DMS53 treated with DMSO at 0.1 percent for 48 hours (cell line): ENCODE measurements at regions not wholly inside any gene's neighbourhood (a gene's known extent, or its start where the extent isn't known, plus 50 kb on each side); places are given as distances from the start of the nearest gene placed in this dataset.
"Not testable (repeated sequence)": the region's sequence is repeated elsewhere in the genome, so short reads cannot be mapped to it uniquely, and the experiment has no call there.

ENCODE experiments used
- DNase-seq: peaks from one replicate; lab custom pipeline; 2025; ENCODE audit not compliant: unreplicated experiment; lab: John Stamatoyannopoulos, UW

DNA sequence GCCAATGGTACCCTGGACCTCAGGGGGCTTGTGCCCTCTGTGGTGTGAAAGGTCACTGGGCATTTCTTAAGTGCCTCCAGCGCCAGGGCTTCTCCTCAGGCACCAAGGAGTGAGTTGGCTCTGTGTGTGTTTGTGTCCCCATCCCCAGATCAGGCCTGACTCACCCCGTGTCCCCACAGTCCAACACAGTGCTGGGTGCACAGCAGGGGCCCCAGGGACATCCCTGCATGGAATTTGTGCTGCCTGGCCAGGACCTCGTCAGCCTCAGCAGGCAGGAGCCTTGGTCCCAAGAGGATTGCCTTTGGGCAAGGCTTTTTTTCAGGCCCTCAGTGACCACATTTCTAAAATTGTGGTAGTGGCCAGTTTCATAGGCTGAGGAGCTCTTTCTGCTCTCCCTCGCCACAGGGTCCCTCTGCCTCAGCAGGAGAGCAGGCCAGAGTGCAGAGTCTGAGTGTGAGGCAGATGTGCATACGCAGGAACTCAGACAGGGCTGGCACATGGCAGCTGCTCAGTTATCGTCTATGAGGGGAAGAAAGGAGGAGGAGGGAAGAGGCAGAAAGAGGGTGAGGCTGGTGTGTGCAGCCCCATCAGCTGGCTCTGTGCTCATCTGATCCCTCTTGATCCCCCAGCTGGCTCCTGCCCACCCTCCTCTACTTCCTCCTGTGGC, 215.6 kb downstream of the RPLP1 start:
- DNase-seq = no peak

DNA sequence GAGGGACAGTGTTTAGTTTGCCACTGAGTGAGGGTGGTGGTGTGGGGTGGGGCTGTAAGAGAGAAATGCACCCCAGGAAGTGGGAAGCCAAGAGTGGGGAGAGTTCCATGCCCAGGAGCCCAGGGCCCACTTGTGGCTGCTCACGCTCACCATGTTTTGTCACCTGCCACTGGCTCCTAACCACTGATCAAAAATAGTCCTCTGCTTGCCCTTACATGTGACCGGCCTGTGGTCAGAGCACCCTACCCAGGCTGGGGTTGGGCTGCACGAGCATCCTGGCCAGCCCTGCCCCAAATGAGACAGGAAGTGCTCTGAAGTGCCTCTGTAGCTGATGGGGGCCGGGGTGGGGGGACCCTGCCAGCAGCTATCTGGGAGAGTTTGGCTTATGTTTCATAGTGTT, 216.3 kb downstream of the RPLP1 start:
- DNase-seq = no peak

DNA sequence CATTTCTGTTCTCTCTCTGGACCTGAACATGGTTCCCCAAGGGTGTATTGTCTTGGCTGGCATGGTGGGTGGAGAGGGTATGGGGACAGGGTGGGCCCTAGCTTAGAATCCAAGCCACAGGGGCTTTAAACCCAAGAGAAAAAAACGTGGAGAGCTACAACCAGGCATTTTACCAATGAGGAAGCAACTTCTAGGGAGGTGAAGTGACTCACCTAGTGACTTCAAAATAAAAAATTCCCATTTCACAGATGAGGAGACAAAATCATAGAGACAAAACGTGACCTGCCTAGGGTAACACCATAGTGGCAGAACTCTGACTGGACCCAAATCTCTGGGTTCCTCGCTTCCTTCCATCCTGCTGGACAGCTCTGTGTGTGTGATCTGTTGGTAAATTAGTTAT, 216.8 kb downstream of the RPLP1 start:
- DNase-seq = no peak

DNA sequence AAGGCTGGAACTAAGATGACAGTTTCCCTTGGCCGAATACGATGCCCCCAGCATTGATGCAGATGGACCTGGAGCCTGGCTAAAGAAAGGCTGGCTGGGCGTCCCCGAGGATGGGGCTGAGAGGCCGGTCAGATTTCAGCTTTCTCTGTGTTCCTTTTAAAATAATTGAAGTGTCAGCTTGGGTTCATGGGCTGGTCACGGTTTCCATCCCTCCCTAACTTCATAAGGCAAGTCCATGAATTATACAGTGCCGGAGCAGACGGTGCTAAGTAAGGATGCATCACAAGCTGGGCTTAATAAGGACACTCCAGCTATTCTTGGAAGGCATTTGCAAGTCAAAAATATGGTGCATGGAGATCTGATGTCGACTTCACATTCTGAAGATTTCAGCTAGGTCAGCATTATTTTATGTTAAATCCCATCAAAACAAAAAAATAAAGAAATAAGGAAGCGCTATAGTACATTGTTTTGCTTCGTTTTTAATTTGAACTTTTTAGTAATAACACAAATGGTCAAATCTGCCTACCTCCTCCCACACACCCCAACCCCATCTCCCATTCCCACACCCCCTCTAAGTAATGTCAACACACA, 220.8 kb downstream of the RPLP1 start:
- DNase-seq = no peak

DNA sequence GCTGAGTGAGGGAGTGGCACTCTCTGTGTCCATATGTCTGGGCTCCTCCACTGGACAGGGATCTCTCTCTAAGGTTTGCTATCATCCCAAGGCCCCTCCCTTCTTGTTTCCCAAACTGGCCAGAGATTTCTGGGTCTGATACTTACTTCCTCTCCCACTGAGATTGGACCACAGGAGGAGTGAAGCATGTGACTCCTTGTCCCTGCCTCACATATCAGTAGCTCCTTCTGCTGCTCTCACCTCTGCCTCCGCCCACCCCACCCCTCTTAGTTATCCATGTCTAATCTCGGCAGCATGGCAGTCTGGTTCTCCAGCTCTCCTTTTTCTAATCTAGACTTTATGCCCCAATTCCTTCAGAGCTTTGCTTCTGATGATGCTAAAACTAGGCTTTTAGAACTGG, 223.1 kb downstream of the RPLP1 start:
- no peak for DNase-seq

DNA sequence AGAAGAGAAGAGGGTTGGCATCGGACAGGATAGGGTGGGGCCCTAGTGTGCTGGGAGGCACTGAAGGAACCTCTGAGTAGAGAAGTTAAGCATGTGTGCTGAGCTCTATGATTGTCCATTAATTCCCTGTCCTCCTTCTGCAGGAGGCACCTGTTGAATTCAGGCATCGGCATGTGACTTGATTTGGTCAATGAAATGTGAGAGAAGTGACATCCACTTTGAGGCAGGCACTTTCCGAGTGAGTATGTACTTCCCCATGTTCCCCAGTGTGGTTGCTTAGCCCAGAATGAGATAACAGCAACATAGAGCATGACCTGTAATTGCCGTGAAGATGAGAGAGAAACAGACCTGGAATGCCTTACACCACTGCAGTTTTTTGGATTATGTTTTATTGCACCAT, 224.8 kb downstream of the RPLP1 start:
- DNase-seq = no peak

DNA sequence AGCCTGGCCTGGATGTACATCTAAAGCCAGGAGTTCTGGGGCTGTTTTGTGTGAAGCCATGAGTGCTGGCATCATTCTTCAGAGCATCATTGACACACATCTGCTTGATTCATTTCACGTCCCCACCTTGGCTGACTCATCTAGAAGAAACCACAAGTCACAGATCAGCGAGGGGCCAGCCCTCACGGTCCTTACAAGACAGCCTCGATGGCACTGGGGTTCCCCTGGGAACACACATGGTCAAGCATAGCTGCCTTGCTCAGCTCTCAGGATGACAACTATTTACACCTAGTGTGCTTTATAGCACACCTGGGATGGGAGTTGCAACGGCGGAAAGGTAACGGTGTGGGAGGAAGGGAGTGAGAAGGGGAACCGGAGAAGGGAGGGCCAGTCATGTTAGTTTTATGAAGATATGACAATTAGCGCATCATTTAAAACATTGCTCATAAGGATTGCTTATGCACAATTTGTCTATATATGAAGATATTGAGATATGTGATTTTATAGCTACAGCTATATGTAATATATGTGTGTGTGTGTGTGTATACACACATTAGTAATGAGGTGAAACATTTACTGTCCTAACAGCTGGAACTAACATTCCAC, 227.1 kb downstream of the RPLP1 start:
- no peak for DNase-seq

DNA sequence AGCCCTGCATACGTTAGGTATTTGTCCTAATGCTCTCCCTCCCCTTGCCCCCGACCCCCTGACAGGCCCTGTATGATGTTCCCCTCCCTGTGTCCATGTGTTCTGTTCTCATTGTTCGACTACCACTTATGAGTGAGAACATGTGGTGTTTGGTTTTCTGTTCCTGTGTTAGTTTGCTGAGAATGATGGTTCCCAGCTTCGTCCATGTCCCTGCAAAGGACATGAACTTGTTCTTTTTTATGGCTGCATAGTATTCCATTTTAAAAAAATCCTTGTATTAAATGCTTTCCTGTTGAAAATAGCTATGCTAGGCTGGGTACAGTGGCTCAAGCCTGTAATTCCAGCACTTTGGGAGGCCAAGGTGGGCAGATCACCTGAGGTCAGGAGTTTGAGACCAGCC, 232.2 kb downstream of the RPLP1 start:
- not testable (repeated sequence) for DNase-seq

DNA sequence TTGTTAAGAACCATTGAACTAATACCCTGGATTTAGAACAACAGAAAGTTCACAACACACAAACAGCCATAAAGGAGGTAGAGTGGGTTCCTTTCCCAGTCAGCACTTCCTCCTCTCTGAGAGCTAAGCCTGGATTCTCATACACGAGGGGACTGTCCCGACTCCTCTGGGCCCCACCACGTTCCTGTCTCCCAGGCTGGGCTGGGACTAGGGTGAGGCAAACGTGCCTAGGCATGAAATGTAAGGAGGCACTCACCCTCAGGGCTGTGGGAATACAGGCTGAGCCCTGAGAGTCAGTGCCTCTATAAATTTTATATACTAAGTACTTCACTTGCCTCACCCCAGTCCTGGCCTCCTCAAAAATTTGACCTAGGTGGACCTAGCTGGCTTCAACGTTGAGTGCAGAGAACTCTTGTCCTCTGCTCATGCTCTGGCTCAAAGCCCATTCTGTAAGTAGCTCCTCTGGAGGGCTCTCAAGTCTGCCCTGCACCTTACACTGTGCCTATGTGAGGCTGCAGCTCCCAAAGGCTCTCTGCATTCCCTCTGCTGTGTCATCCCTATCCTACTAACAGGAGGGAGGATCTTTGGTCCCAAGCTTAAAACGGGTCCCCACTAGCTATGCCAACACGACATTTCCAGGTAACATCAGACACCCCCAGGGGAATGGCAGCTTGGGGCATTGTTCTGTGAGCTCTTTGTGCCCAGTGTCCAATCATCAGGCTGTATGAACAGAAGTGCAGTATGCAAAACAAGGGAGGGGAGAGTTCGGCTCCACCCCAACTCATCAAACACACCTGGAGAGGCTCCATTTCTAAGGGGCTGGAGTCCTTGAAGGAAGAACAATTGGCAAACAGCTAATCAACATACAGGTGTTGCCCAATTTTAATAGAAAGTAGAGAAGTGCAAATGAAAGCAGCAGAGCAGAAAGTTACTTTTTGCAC, 233.2 kb downstream of the RPLP1 start:
- DNase-seq = peak; percentile 54

DNA sequence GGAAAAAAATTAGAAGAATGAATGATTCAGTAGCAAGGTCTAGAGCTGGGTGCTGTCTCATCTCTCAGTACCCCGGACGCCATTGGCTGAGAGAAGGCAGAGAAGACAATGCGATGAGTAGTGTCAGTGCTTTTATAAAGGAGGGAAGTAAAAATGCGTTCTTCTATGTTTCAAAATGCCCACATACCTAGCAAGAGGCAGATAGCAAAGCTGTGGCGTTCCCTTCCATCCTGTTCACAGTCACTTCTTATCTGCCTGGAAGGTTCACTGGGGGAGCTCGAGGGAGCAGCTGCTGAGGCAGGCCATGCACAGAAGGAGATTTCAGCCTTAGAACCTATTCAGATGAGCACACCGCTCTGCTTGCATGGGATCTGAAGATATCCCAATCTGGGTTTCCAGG, 234.0 kb downstream of the RPLP1 start:
- DNase-seq = no peak

DNA sequence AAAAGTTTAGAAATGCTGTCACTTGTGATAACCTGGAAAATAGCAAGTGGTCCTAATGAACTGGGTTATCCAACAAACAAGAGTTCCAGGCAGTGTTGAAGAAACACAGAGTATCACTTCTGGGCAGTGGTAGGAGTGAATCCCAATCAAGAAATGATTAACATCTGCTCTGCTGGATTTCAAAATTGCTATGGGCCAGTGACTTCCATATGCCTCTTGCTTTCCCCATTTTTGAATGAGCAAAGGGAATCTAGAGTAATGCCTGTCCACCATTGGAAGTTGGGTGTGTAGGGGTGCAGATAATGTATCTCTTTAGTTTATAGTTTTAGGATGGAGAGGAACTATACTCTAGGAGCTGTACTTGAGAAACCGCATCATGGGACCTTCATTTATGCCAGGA, 236.5 kb downstream of the RPLP1 start:
- DNase-seq = no peak

DNA sequence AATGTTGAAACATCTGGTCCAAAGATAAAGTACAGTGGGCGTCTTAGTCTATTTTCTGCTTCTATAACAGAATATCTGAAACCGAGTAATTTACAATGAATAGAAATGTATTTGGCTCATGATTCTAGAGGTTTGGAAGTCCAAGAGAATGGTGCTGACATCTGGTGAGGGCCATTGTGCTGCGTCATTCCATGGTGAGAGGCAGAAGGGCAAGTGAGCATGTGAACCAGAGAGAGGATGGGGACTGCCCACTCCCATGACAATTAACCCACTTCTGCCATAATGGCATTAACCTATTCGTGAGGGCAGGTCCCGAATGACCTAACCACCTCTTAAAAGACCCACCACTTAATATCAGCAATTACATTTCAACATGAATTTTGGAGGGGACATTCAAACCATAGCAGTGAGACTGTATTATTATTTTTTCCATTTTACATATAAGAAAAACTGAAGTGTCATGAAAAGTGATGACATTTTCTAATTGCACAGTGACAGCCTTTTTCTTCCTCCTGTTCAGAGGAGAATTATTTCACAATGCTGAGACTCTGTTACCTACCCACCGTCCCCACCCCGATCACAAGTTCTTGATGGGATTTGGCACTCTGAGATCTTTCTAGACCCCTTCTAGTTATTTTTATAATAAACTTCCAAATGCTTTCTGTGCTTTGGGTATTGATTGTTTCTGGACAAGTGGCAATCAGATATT, 238.8 kb downstream of the RPLP1 start:
- no peak for DNase-seq

DNA sequence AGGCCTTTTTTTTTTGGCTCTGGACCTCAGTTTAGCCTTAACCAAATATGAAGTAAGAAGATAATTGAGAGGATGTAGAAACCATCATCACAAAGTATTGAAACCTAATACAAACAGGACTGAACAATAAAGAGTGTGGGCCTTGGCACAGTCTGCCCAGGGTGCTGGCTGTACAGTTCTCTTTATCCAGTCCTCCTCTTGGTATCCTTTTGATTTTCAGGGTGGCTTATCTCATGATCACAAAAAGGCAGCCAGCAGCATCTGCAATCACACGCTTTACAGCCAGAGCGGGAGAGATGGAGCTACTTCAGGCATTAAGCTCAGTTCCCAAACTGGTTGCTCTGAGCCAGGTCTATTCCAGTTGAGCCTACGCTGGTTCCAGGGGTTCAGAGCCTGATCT, 239.7 kb downstream of the RPLP1 start:
- no peak for DNase-seq

DNA sequence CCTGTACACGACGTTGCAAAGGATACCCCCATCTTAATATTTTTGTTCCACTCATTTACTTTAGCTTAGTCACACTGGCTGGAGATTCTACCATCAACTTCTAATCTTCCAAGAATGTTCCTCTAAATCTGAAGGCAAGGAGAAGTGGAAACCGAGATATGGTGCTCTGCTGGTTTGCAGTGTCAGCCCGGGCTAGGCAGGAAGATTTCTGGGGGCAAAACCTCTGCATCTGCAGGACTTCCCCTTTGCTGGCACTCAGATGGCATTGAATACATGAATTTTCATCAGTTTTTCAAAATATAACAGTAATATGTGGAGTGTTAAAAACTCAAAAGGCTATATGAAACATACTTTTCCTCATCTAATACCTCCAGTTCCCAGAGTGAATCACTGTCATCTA, 240.4 kb downstream of the RPLP1 start:
- no peak for DNase-seq

DNA sequence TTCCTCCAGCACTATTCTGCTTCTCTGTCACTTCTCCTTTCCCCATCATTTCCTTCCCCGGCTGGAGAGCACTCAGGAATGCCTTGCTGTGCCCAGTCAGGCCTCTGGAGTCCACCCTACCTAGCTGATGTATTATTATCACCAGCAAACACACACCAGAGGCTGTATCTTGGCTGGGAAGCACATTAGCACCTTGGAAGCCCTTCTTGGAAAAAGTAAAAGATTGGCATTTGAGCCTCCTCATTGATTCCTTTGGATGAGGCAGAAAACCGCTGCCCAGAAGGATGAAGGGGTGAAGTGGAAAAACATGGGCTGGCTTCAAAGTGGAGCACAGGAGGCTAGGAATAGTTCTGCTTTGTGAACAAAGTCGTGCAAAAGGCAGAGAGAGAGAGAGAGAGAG, 244.3 kb downstream of the RPLP1 start:
- no peak for DNase-seq

DNA sequence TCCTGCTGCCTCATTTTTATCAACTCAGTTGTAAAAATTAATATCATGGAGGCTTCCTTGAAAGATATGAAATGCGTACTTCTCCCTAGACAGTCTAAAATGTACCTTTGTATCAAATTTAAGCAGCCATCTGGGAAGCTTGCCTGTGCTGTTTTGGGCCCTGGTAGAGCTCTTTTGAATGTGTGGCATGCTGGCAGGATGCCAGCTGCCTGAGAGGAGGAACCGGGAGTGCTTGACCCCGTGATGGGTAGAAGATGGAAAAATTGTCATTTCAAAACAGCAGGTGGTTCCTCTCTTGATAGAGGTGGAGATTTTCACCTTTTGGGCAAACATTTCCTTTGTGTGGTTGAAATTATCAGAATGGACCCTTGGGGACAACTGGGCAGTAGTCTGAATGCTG, 245.3 kb downstream of the RPLP1 start:
- DNase-seq = no peak

DNA sequence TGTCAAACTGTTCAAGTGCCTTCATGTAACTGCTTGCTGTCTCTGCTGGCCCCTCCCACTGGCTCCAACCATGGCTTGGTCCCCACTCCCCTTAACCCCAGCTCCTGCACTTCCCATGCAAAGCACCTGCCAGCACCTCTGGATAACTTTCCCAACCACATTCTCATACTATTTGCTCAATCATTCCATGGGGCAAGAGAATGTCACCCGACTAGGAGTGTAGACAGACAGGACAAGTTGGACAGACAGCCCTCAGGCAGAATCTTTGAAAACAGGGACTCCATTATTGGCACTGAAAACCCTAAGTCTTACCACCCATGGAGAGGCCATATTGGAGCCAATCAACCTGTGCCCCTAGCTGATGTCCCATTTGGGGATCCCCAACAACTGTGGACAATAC, 246.5 kb downstream of the RPLP1 start:
- no peak for DNase-seq

DNA sequence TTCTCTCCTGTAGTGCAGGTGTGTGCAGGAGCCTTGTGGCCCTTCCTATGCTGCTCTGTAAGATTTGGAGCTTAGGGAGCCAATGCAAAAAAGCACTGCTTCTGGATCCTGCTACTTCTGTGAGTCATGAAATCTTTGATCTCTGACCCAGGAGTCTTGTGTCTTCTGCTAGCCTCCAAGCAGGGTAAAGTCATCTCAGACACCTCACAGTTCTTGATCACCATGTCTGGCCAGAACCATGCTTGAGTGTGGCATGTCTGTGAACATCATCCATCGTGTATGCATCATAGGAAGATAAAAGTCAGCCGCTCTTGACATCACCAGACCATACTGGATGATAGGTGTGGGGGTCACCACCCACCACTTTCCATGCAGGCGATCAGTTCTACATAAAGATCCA, 247.8 kb downstream of the RPLP1 start:
- DNase-seq = no peak

DNA sequence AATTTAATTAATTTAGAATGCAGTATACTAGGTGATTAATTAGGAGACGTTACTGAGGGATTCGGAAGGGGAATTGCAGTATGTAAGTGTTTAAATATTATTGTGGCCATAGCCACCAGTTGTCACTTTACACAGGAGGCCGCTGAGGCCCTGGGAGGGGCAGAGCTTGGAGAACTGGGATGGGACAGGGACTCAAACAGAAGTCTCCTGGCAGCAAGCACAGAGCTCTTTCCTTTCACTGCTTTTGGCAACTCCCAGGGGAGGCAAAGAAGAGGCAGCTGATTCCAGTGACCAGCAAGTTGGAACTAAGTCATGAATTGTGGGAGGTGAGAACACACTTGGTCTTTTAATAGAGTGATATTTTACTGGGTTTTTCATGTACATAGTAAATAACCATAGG, 248.6 kb downstream of the RPLP1 start:
- DNase-seq = no peak

DNA sequence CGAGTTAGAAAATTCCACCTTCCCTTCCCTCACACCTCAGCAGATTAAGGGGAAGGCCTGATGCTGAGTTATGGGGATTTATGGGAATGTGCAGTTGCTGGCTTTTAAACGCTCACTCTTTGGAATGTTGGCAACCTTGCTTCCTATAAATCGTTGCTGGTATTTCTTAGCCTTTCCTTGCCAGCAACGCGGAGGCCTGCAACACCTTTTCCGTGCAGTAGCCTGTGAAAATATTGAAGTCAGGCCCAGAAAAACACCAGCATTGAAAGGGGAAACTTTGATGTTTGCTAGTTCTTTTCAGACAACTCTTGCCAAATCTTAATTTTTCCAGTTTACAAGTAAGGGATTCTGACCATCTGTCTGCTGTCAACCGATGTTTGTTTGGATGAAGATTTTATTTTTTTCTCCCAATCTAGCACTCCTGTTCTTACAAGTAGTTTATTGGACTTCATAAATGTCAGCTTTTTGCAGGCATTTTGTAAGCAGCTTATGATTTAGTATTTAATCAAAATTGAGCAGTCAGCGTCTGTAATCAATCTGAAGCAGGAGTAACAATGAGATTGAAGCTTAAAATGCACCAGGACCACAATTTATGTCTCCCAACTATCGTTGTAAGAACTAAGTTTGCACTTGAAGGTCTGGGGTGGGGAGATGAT, 251.0 kb downstream of the RPLP1 start:
- DNase-seq = no peak

DNA sequence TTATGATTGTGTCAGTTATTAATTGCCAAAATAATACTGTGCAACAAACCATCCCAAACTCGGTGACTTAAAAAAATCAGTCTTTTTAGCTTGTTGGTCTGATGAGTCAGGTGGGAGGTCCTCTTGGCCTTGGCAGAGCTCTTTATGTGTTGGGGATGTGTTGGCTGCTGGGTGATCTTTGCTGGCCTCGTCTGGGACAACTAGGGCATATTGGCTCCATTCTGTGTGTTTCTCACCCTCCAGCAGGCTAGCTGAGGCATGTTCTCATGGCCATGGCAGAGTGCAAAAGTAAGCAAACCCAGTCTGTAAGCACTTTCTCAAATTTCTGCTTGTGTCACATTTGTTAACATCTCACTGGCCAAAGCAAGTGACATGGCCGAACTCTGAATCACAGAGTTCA, 251.6 kb downstream of the RPLP1 start:
- DNase-seq = no peak
